ENCODE measurements at regions not wholly inside any gene's neighbourhood (a gene's known extent, or its start where the extent isn't known, plus 50 kb on each side); places are given as distances from the start of the nearest gene placed in this dataset.

DNA sequence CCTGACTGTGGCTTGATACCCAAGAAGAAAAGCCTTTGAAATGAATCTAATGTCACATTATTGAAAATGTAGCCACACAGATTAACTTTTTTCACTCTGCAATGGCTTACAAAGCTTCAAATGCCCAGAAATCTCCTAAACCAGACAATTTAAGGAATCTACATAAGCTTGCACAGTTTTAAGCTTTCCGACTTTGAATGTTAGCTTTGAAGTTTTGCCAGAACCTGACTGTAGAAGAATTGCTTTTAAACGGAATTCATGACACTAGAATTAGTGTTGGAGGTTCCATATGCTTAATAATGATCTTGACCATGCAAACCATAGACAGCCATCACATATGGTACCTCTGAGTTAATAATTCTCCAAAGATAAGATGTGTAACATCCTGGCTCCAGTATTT lies 798.5 kb upstream of the EPHA7 start:
- TF ChIP-seq, protein P1, sequence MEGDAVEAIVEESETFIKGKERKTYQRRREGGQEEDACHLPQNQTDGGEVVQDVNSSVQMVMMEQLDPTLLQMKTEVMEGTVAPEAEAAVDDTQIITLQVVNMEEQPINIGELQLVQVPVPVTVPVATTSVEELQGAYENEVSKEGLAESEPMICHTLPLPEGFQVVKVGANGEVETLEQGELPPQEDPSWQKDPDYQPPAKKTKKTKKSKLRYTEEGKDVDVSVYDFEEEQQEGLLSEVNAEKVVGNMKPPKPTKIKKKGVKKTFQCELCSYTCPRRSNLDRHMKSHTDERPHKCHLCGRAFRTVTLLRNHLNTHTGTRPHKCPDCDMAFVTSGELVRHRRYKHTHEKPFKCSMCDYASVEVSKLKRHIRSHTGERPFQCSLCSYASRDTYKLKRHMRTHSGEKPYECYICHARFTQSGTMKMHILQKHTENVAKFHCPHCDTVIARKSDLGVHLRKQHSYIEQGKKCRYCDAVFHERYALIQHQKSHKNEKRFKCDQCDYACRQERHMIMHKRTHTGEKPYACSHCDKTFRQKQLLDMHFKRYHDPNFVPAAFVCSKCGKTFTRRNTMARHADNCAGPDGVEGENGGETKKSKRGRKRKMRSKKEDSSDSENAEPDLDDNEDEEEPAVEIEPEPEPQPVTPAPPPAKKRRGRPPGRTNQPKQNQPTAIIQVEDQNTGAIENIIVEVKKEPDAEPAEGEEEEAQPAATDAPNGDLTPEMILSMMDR (optimal IDR thresholded peaks at IDR 0.05 in 1 of 3, IDR thresholded peaks at IDR 0.05 in 1 of 3, conservative IDR thresholded peaks at IDR 0.05 in 1 of 3; ENCODE audit: extremely low read depth in 1 of 3, insufficient read depth in 2 of 3, low read length in 3 of 3): no peak
- TF ChIP-seq EZH2 (IDR thresholded peaks at IDR 0.05; ENCODE audit: low read length): no peak
